ENCODE measurements at regions not wholly inside any gene's neighbourhood (a gene's known extent, or its start where the extent isn't known, plus 50 kb on each side); places are given as distances from the start of the nearest gene placed in this dataset.

DNA sequence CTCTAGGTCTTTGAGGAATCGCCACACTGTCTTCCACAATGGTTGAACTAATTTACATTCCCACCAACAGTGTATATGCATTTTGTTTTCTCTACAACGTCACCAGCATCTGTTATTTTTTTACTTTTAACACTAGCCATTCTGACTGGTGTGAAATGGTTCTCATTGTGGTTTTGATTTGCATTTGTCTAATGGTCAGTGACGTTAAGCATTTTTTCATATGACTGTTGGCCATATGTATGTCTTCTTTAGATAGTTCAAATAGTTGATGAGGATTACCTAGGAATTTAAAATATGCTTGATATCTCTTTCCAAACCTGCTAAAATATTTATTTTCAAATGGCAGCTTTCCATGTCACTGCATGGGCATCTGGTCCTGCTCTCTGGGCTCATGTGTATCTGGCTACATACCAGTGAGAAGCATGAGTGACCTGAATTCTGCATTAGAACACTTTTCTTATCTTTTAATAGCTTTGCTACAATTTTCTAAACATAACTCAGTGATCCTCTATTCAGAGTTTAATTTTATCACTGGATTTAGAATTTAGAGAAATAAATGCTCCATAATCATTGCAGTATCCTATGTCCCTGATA, 95.8 kb upstream of the ADAMTS16 start:
- DNase-seq, result no peak

DNA sequence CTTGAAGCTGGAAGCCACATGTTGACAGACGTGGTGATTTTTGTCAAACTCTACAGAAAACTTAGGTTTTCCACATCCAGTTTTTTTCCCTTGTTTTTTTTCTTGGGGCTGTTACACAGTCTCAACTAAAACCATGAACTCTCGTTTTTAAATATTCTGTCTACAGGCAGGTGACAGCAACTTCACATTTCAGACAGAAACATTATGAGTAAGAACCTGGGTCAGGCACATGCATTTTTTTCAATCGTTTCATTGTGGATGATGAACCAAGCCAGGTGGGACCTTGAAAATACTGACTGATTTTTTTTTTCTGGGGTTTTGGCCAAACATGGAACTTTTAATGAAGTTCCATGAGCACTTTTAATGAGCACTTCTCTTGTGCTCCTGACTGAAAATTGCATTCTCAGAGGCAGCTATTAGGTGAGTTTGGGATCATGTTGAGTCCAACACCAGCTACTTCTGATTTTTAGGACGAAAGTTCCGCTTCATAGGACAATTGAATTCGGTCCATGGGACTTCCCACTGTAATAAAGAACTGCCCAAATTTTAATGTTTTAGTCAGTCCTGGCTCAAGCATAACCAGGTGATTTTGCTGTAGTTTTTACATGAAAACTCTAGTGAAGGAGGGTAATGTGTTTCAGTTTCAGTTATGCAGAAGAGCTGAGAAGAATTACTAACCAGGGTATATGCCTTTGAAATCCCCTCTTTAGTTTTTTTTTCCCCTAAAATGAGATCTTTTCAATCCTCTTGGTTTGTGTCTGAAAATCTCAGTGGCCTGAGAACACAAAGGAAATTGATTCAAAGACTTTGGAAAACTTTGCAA, 93.2 kb upstream of the ADAMTS16 start:
- no peak for DNase-seq

DNA sequence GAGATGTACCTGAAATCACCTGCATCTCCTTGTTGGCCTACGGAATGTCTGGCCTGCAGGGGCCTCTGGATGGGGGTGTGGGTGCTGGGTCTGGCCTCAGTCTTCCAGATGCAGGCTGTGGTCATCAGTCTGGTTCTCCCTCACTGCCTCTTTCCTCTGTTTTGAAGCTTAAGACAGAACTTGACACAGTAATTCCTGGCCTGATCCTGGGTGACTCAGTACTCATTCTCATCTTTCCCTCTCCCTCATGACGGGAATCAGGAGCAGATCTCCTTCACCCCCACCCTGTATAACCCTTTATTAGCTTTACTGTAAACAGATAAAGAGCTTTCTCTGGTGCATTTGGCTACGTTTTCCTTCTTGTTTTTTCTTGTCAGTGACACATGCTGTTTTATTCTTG, 89.3 kb upstream of the ADAMTS16 start:
- DNase-seq, result no peak

DNA sequence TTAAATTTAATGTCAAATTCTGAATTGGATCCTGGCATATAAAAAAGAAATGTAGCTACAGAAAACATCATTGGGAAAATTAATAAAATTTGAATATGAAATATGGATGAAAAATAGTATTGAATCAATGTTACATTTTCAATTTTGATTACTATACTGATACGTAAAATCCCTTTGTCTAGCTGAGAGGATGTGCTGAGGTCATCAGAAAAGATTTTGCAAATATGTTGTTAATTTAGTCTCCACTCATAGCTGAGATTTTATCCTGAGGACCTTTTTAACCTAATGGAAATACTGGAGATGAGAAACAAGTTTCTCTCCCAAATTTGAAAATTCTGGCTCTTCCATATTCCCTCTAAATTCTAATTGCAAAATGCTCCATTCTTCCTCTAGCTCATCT, 84.4 kb upstream of the ADAMTS16 start:
- DNase-seq, result no peak

DNA sequence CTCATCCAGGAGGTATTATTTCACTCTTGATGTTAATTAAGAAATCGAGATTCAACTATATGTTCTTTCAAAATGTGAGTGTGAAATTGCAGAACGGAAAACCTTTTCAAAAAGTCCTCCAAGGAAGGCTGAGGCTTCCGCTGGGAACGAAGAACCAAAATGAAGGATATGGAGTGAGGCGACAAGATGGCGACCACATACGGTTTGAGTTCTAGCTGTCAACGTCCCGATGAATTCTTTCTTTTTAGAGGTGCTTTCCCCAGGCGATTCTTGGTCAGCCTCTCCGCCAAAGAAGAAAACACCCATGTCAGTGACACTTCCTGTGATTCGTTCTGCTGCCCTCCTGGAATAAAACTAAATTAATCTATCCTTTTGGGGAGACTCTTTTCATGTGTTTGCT, 78.3 kb upstream of the ADAMTS16 start:
- DNase-seq, result no peak

DNA sequence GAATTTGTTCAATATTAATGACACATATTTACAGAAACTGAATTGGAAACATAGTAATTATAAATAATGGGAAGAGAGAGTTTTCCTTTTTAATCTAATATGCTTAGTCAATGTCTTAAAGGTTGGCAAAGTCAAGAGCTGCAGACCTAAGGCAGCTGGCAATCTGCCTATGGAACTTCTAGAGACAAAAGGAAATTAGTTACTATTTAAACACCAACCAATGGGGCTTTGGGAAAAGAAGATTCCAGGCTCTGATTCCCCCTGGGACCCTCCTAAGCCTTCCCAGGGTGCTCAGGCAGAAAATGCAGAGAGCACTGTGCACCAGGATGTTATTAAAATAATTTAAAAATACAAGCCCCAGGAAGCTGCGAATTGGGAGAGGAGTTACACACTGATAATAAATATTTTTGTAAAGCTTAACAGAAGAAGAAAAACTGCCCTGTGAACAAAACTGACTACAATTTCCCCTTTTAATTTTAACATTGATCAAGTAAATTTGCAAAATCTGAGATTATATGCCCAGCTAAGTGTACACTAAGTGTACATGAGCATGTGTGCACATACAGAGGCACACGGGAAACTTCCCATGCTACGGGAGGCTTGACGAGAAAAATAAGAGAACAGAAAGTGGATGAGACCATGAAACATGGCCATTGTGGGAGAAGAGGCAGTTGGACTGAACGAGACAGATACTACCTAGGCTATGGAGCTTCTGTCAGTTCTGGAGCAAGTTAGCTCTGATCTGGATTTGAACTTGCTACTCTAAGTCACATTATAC, 77.4 kb upstream of the ADAMTS16 start:
- no peak for DNase-seq

DNA sequence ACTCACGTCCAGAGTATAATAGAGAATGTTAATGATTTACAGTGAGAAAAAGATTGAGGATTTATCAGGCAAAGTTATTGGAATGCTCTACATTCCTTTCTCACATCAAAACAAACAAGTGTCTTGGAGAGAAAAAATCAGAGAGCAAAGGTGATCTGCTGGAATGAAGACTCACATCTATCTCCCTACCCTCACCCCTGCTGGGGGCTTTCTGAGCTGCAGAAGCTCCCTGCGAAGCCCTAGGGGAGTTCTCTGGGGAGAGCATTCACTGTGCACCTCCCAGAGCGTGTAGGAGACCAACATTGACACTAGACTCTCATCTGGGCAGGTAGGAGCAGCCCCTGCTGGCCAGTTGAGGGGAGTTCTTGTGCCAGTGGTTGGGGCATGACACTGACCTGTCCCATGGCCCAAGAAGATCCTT, 76.6 kb upstream of the ADAMTS16 start:
- DNase-seq, result no peak

DNA sequence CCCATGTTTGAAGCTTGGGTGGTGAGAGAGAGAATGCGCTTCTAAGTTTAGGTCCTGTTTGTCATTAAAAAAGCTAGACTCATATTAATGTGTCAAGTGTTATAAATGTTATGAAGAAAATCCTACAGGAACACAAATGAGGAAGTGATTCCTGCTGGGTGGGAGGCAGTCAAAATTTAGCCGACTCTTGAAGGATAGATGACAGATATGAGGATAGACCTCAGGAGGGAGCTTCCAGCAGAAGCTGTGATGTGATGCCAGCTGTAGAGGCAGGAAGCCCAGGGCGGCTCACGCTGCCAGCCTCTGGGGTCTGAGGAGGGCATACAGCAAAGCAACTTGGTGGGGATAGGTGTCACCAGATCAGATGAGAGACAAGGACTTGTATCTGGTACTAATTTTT, 74.7 kb upstream of the ADAMTS16 start:
- no peak for DNase-seq

DNA sequence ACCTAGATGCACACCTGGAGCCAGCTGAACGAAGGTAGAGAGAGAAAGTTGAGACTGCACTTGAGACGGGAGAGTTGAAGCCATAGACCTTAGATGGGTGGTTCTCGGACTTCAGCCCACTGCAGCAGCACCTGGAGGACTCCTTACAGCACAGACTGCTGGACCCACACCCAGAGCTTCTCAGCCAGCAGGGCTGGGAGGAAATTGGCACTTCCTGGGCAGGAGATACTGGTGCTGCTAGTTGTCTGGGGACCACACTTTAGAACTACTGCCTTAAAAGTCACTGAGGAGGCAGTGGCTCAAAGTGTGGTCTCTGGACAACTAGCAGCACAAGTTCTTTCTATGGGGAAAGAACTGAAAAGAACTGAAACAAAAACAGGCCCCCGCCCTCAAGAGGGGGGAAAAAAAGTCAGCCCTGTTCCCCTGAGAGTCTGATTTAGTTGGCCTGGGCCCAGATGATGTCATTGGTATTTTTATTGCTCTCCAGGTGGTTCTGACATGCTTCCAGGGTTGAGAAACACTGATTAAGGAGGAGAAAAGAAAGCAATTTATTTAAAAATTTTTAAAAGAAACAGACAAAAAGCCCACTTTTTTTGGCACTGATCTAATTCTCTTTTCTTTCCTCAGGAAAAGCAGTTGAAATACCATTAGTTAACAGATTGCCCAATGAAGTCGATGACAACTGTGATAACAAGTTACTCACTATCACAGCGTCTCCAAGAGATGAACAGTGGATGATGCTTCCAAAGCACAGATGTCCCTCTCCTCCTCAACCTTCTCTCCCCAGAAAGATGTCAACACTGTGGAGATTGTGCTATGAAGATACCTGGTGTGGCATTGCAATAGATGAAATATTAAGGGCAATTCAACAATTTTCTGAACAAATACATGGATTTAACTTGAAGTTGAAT, 73.6 kb upstream of the ADAMTS16 start:
- no peak for DNase-seq

DNA sequence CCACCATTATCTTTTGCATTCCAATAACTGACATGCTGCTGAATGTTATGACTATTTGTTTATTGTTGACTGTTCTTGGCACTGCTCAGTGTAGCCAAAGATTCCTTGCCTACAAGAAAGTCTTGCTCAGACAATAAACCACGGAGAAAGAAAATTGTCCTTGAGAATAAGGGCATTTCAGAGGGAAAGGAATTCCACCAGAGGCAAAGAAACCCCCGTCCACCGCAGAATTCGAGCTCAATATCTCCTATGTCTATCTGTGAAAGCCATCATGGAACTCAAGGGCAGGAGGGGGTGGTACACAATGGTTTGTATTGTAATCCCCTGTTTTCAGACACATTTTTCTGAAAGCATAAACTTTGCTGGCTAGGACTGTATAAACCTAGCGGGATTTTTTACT, 70.3 kb upstream of the ADAMTS16 start:
- DNase-seq, result no peak

DNA sequence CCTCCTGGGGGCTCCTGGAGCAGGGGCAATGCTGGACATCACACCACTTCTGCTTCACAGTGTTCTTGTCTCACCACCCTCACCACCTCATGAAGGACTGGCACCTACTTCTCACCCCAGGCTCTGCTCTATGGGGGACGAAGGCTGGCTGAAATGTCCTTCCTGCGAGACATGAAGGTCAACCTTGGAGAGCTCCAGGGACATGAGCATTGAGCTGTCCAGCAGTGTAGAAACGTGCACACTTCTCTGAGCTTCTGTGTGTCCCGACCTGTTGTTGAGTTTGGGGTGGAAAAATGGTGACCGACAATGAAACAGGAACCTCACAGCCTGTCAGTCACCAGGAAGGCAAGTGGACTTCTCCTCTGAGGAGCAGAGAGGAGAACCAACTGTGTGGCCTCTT, 68.6 kb upstream of the ADAMTS16 start:
- DNase-seq, result no peak

DNA sequence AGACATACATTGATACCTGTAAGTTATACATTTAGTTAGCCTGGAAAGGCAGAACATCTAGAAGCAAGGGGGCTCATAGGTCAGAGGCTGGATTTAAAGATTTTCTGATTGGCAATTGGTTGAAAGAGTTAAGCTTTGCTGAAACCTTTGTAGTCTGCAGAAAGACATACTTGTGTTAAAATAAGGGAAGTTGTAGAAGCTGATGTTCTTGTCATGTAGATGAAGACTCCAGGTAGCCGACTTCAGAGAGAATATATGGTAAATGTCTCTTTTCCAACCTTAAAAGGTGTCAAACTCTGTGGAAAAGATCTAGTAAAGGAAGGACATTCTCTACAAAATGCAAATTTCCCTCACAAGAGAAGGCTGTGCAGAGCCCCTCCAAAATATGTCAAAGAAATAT, 62.9 kb upstream of the ADAMTS16 start:
- DNase-seq, result no peak

DNA sequence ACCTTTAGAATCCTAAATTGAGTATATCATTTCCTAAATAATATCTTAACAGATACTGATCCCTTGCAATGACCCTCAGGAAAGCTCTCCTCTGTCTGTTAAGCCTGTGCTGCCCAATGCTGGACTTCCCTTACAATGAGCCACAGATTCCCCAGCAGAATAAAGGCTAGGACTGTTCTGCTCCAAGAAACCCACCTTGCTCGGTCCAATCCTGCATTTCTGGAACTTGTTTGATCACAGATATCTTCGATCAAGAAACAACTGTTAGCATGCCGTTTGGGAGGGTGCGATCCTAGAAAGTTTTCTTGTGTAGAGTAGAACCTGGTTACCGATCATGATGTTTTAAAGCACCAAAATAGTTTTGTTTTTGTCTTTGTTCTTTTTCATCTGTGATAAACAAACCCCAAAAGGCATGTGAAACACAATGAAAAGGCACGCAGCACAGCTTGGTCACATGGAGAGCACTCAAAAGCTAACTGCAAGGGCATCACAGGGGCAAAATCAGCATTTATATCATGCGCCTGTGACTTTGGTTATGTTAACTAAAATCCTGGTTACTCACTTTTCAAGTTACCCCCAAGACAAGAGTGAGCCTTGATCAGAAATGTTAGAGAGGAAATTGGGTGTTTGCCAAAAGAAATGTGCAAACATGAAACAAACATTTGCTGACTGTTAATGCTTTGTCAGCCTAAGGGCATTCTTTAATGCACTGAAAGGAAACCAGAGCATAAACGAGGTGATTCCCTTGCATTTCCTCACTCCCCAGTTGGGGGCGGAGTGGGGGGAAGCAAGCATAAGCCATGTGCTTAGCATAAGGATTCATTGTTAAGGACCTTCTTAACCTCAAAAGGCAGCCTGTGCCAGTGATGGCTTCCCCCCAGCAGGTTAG, 61.9 kb upstream of the ADAMTS16 start:
- no peak for DNase-seq

DNA sequence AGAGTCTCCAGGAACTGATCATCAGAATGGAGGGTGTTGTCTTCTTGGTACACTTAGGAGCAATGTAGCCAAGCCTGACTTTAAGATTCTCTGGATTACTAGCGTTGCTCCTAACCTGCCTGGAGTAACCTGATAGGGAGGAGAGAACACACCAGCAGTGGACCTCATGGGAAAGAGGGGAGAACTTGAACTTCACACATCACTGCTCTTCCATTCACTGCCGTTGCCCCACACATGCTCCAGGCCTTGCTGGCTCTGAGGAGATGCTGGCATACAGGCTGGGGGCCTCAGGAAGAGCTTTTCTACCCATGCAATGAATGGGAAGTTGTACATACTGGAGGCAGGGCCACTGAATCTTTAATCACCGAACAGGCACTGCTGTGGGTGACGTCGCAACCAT, 60.3 kb upstream of the ADAMTS16 start:
- no peak for DNase-seq

DNA sequence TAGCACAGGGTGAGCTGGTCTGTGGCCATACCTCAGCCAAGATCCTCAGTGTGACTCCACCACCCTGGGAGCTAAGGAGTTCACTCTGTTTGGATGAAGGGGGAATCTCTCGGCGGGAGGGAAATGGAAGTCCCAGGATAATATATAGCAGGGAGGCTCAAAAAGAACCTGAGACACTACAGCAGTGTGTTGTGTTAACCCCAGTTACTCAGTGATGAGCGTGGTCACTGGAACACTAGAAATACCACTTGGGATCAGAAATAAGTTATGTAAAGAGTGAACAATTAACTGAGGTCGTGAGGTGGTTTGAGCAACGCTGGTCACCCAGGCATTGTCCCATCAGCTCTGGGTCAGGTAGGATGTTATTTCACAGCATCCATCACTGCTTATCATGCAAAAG, 59.3 kb upstream of the ADAMTS16 start:
- no peak for DNase-seq

DNA sequence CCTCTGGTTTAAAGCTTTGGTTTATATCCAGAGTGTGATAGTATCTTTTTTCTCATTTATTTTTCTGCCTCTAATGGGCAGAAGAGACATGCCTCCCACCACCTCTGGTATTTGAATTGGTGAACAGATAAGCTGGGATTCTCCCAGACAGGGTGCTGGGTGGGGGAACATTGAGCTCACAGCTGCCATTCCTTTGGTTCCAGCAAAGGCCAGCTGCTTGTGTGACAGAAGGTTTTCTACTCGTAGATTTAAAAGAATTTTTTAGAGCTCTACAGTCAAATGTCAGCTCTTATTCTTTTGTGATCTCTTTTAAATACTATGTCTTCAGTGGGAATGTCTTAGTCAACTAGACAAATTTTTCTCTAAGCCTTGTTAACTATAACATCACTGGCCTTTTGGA, 54.7 kb upstream of the ADAMTS16 start:
- no peak for DNase-seq

DNA sequence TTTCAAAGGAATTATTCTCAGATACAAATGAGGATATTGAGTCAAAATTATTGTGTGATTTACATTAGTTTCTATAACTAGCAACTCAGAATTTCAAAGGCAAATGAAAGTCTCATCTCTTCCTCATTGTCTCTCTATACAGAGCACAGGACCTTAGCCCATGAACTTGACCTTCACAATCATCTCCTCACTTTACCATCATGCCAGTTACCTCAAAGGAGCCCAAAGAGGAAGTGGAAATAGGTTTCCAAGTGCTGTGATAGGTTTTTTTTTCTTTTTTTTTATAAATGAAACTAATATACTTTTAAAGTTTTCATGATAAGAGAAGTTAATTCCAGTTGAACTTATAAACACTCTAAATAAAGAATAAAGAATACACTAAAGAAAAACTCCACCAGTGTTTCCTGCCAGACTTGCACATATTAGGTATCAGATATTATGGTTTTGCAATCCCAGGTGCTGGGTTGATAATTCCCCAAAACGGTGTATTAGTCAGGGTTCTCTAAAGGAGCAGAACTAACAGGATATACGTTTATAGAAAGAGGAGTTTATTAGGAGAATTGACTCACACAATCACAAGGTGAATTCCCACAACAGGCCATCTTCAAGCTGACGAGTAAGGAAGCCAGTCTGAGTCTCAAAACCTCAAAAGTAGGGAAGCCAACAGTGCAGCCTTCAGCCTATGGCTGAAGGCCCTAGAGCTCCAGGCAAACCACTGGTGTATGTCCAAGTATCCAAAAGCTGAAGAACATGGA, 50.1 kb upstream of the ADAMTS16 start:
- no peak for DNase-seq

Data from activated CD4-positive, CD25-positive, alpha-beta regulatory T cell treated with anti-CD3 and anti-CD28 coated beads, Interleukin-2, amount 50 U/mL, for 72 hours (primary cell).